Ishikawa (cell line): ENCODE measurements at regions not wholly inside any gene's neighbourhood (a gene's known extent, or its start where the extent isn't known, plus 50 kb on each side); places are given as distances from the start of the nearest gene placed in this dataset.

Experiments used
- CEBPB ChIP-seq: IDR thresholded peaks from 2 replicates; pipeline ENCODE4 v1.6.1; 2012
- CREB1 ChIP-seq: IDR thresholded peaks from 2 replicates; pipeline ENCODE4 v1.6.1; 2012; ENCODE audit warnings: low read depth
- EP300 ChIP-seq: IDR thresholded peaks from 2 replicates; pipeline ENCODE4 v1.6.1; 2012; ENCODE audit warnings: borderline replicate concordance
- FOXM1 ChIP-seq: IDR thresholded peaks from 2 replicates; pipeline ENCODE4 v1.6.1; 2012; ENCODE audit warnings: low read depth, borderline replicate concordance
- REST ChIP-seq: IDR thresholded peaks from 2 replicates; pipeline ENCODE4 v1.6.1; 2012; ENCODE audit warnings: low read depth, mild to moderate bottlenecking
- TCF12 ChIP-seq: IDR thresholded peaks from 2 replicates; pipeline ENCODE4 v1.6.1; 2012; ENCODE audit warnings: low read depth
- YY1 ChIP-seq: IDR thresholded peaks from 2 replicates; pipeline ENCODE4 v1.6.1; 2012; ENCODE audit warnings: low read depth

- TF ChIP-seq YY1 (no peak), EP300 (no peak), CEBPB (no peak), CREB1 (no peak), TCF12 (no peak), FOXM1 (no peak), REST (no peak)
Observed at GRCh38 chr6:27651371-27651732, 178.4 kb upstream of the ZNF184 start.
